GM12873 (cell line): ENCODE measurements at regions not wholly inside any gene's neighbourhood (a gene's known extent, or its start where the extent isn't known, plus 50 kb on each side); places are given as distances from the start of the nearest gene placed in this dataset.

Experiments used
- TF ChIP-seq, protein P1 (sequence below): IDR thresholded peaks from 2 replicates; pipeline ENCODE4 v1.5.1; 2012; ENCODE audit warnings: low read depth, mild to moderate bottlenecking, moderate library complexity, low read length, control low read depth; ENCODE audit not compliant: insufficient read depth; ENCODE audit errors: missing control alignments

DNA sequence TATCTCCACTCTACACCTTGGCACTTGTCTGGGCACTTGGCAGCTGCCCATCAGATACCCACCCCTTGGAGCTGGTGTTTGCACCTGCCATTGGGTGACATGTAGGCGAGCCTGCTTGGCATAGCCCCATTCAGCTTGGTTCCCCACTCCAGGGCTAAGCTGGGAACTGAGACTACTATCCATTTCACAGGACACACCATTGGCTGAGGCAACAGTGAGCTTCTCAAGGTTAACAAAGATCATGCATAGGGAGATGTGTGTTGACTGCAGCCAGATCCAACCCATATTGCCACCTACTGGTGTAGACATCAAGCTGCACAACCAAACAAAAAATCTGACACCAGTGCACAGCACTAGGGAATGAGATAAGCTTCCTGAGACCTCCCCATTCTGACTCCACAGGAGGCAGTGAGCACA is 1389.8 kb upstream of the TMEFF2 start:
- TF ChIP-seq, protein P1, sequence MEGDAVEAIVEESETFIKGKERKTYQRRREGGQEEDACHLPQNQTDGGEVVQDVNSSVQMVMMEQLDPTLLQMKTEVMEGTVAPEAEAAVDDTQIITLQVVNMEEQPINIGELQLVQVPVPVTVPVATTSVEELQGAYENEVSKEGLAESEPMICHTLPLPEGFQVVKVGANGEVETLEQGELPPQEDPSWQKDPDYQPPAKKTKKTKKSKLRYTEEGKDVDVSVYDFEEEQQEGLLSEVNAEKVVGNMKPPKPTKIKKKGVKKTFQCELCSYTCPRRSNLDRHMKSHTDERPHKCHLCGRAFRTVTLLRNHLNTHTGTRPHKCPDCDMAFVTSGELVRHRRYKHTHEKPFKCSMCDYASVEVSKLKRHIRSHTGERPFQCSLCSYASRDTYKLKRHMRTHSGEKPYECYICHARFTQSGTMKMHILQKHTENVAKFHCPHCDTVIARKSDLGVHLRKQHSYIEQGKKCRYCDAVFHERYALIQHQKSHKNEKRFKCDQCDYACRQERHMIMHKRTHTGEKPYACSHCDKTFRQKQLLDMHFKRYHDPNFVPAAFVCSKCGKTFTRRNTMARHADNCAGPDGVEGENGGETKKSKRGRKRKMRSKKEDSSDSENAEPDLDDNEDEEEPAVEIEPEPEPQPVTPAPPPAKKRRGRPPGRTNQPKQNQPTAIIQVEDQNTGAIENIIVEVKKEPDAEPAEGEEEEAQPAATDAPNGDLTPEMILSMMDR: peak; percentile 72

DNA sequence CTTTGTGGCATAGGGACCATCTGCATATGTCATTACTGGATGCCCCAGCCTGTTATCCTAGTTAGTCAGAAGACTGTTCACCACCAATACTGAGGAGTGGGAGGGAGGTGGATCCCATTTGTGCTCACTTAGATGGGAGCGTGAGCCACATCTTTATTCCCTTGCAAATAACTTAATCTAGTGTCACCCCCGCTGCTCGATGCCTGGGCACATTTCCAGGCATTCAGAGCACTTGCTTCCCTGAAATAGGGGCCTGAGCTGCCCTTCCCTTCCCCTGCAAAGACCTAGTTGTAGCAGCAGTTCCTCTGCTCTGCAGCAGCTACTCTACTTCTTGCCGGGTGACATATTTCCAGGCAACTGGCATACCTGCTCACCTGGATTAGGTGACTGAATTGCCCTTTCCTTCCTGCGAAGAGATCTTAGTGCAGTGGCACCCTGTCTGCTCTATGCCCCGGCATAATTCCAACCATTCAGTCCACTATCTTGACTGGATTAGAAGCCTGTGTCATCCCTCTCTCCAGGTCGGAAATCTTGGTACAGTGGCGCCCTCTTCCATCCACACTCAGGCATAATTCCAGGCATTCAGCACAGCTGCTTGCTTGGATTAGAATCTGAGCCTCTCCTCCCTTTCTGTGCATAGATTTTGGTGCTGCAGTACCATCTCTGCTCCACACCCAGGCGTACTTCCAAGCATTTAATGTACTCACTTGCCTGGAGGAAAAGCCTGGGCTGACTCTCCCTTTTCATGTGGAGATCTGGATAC is 1389.1 kb upstream of the TMEFF2 start:
- TF ChIP-seq, protein P1: peak; percentile 4

DNA sequence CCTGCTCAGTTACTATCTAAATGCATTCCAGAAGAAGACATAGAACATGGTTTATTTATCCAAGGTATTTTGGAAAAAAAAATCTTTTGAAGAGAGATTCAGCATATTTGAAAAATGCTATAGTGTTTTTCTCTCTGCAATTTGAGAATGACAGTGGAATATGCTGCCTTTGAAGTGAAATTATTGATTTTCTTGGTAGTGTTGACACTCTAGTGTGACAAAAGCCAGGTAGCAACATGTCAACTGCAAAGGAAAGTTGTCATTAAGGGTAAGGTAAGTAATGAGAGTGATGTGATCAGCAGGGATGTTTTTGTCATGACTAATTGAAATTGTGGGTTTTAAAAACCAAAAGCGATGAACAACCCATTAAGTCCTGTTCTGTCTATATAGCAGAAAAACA is 1387.1 kb upstream of the TMEFF2 start:
- TF ChIP-seq, protein P1: no peak

DNA sequence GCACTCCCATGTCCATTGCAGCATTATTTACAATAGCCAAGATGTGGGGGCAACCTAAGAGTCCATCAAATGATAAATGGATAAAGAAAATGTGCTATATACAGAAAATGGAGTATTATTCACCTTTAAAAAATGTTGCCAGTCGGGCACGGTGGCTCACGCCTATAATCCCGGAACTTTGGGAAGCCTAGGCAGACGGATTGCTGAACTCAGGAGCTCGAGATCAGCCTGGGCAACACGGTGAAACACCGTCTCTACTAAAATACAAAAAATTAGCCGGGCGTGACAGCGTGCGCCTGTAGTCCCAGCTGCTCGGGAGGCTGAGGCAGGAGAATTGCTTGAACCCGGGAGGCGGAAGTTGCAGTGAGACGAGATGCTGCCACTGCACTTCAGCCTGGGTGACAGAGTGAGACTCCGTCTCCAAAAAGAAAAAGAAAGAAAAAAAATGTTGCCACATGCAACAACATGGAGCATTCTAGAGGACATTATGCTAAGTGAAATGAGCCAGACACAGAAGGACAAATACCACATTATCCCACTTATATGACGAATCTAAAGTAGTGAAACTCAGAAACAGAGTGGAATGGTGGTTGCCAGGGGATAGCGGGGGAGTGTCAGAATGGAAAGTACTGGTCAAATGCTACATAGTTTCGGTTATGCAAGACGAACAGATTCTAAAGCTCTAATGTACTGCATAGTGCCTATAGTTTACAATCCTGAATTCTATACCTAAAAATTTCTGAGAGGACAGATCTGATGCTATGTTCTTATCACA is 1385.6 kb upstream of the TMEFF2 start:
- TF ChIP-seq, protein P1: no peak

DNA sequence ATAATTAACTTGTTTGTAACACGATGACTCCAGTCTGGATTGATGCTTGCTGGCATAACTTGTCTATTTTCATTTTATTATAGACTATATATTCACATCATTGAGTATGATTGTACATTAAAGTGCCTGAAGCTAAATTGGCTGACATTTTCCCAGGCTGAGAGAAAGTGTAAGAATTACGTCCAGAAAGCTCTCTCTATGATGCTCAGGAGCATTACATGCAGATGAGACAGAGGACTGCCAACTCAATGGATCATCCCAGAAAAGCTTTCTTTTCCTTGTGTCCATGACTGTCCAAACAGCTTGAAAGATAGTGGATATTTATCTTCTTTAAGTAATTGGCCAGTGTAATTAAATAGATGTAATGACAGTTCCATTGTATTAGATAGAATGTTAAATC is 1372.2 kb upstream of the TMEFF2 start:
- TF ChIP-seq, protein P1: no peak

DNA sequence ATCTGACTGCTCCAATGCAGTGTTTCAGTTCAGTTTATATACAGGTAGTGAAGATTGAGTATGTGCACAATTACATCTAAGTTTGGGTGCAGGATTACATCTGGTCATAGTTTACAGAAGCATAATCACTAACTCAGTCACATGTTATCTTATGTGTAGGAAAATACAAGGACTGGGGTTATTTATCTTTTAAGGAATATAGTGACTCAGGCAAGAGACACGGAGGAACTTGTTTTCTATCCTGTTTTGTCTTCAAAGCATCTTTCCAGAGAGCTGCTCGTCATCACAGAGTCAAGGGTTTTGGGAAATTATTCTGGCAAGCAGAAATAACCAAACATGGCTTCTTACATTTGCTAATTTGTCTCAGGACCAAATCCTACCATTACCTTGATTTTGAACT is 1371.5 kb upstream of the TMEFF2 start:
- TF ChIP-seq, protein P1: no peak

DNA sequence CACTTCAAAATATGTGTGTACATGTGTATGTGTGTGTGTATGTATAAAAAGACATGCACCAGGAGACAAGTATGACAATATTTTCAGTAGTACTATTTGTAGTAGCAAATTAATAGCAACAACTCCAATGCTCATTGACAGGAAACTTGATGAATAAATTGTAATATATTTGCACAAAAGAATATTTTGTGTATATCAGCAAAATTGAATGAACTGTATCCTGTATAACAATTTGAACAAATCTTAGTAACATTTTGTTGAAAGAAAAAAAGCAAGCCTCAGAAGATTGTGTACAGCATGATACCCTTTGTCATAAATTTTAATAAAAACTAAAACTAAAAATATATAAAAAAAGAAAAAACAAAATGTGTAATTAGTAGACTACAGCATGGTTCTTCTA is 1367.3 kb upstream of the TMEFF2 start:
- TF ChIP-seq, protein P1: no peak
